AG09319 (cell line): ENCODE measurements at regions not wholly inside any gene's neighbourhood (a gene's known extent, or its start where the extent isn't known, plus 50 kb on each side); places are given as distances from the start of the nearest gene placed in this dataset.
A peak's percentile ranks its signal among the peaks of the same experiment; 100 is the strongest.

Experiments used
- DNase-seq: peaks from one replicate; pipeline ENCODE4 v3.0.0-alpha.2; 2010; ENCODE audit warnings: low read depth; ENCODE audit errors: extremely low read depth
- CTCF ChIP-seq: IDR thresholded peaks from 2 replicates; pipeline ENCODE4 v1.5.1; 2011; ENCODE audit warnings: low read depth, mild to moderate bottlenecking, inconsistent platforms, low read length, moderate library complexity

GRCh38 chr19:31448221-31448657, 99.0 kb upstream of the TSHZ3 start:
- DNase-seq: peak; percentile 36
- no peak for TF ChIP-seq CTCF

GRCh38 chr19:31449379-31449778, 100.1 kb upstream of the TSHZ3 start:
- no peak for DNase-seq
- no peak for TF ChIP-seq CTCF

- no peak for TF ChIP-seq CTCF
- no peak for DNase-seq
These were observed 101.5 kb upstream of the TSHZ3 start for GRCh38 chr19:31450696-31451095.

- no peak for DNase-seq
These were observed 102.6 kb upstream of the TSHZ3 start for GRCh38 chr19:31451686-31452330.

GRCh38 chr19:31459430-31459829, 110.2 kb upstream of the TSHZ3 start:
- DNase-seq: no peak

More at GRCh38 chr19:31451686-31452330, 102.6 kb upstream of the TSHZ3 start:
- no peak for TF ChIP-seq CTCF

GRCh38 chr19:31461814-31462539, 112.7 kb upstream of the TSHZ3 start:
- peak; percentile 31 for TF ChIP-seq CTCF
- no peak for DNase-seq

More at GRCh38 chr19:31459430-31459829, 110.2 kb upstream of the TSHZ3 start:
- TF ChIP-seq CTCF: no peak; the same call in 1 of the 2 replicates

- DNase-seq: no peak
- no peak for TF ChIP-seq CTCF
These were observed 121.1 kb upstream of the TSHZ3 start for GRCh38 chr19:31470229-31470939.
